ENCODE measurements at regions not wholly inside any gene's neighbourhood (a gene's known extent, or its start where the extent isn't known, plus 50 kb on each side); places are given as distances from the start of the nearest gene placed in this dataset.

- TF ChIP-seq ZFP30 (CRISPR knock-in tag; IDR thresholded peaks at IDR 0.05) (no peak), ZNF70 (CRISPR knock-in tag; IDR thresholded peaks at IDR 0.05) (no peak), TOX (CRISPR knock-in tag; IDR thresholded peaks at IDR 0.05; ENCODE audit: borderline replicate concordance) (no peak), GLIS3 (CRISPR knock-in tag; IDR thresholded peaks at IDR 0.05) (no peak), ISL1 (CRISPR knock-in tag; IDR thresholded peaks at IDR 0.05) (no peak)
Measured at GRCh38 chr2:75787532-75788132, 76.9 kb upstream of the GCFC2 start.

Measured in SK-N-SH treated with all-trans-retinoic acid at 6 μM for 48 hours (cell line).